Panc1 (cell line): ENCODE measurements at regions not wholly inside any gene's neighbourhood (a gene's known extent, or its start where the extent isn't known, plus 50 kb on each side); places are given as distances from the start of the nearest gene placed in this dataset.

ENCODE experiments used
- ATAC-seq: fragments of 200-7000 bp; cut with Tn5 transposase; 2 replicates; pipeline ENCODE4 v1.9.1; 2020; ENCODE audit warnings: mild to moderate bottlenecking, moderate library complexity
- BruUV-seq: library from RNA; stranded (reverse); fragments of 400-500 nt; replicated peaks from 2 replicates; lab custom pipeline; 2021; lab: Mats Ljungman, UMichigan
- CTCF ChIA-PET: fragments of 300-600 bp; sonication (Branson Sonifier 250); formaldehyde crosslinking; loops from one replicate; lab custom pipeline; 2022; ENCODE audit warnings: antibody characterized with exemption; lab: Charles Lee
- POLR2A ChIA-PET: fragments of 300-600 bp; sonication (Branson Sonifier 250); formaldehyde crosslinking; loops from one replicate; lab custom pipeline; 2022; ENCODE audit warnings: antibody characterized with exemption; lab: Charles Lee
- DNase-seq: peaks from one replicate; pipeline ENCODE4 v3.0.0-alpha.2; 2010; ENCODE audit warnings: low read depth, low spot score
- H3K27ac ChIP-seq: 2 replicates; pipeline ENCODE4 v1.5.1; 2011; ENCODE audit warnings: mild to moderate bottlenecking, low read length, inconsistent platforms
- H3K27me3 ChIP-seq: fragments of 200-500 bp; sonication (Bioruptor generic); 2 replicates; pipeline ENCODE4 v1.6.0; 2014; ENCODE audit warnings: low read length, inconsistent platforms; ENCODE audit not compliant: control insufficient read depth, insufficient read depth
- H3K36me3 ChIP-seq: fragments of 200-500 bp; sonication (Bioruptor generic); 2 replicates; pipeline ENCODE4 v1.5.1; 2014; ENCODE audit warnings: inconsistent platforms, mild to moderate bottlenecking, low read length, moderate library complexity; ENCODE audit not compliant: control insufficient read depth, insufficient read depth
- H3K4me1 ChIP-seq: 2 replicates; pipeline ENCODE4 v1.5.1; 2011; ENCODE audit warnings: inconsistent platforms, mild to moderate bottlenecking, low read length, moderate library complexity; ENCODE audit not compliant: control insufficient read depth, insufficient read depth
- H3K4me3 ChIP-seq, 2 experiments: 2 replicates each; pipeline ENCODE4 v1.5.1; 2011 to 2012; ENCODE audit warnings: low read depth in 2 of 2, low read length in 2 of 2, mild to moderate bottlenecking in 2 of 2, inconsistent platforms in 1 of 2, moderate library complexity in 1 of 2
- H3K9me3 ChIP-seq: fragments of 200-500 bp; sonication (Bioruptor generic); 2 replicates; pipeline ENCODE4 v1.5.1; 2014; ENCODE audit warnings: low read depth, mild to moderate bottlenecking, inconsistent platforms, low read length, moderate library complexity; ENCODE audit not compliant: control insufficient read depth, insufficient read depth
- CTCF ChIP-seq: fragments of 450-650 bp; IDR thresholded peaks from 2 replicates; pipeline ENCODE4 v1.5.1; 2017; ENCODE audit warnings: mild to moderate bottlenecking
- POLR2AphosphoS5 ChIP-seq: IDR thresholded peaks from 2 replicates; pipeline ENCODE4 v1.6.1; 2012; ENCODE audit warnings: mild to moderate bottlenecking, low read depth, low read length, moderate library complexity
- REST ChIP-seq, 2 experiments: IDR thresholded peaks; 2 replicates each; pipeline ENCODE4 v1.6.1; 2011 to 2012; ENCODE audit warnings: low read depth in 2 of 2, control low read depth in 1 of 2, low read length in 1 of 2, mild to moderate bottlenecking in 1 of 2, moderate library complexity in 1 of 2; ENCODE audit not compliant: insufficient read depth in 1 of 2
- SIN3A ChIP-seq: IDR thresholded peaks from 2 replicates; pipeline ENCODE4 v1.6.1; 2012; ENCODE audit warnings: low read depth, mild to moderate bottlenecking, low read length, moderate library complexity, borderline replicate concordance; ENCODE audit not compliant: insufficient read depth
- TCF7L2 ChIP-seq: IDR thresholded peaks from 2 replicates; pipeline ENCODE4 v1.6.1; 2011; ENCODE audit warnings: mild to moderate bottlenecking, low read depth, low read length, inconsistent platforms
- in situ Hi-C: cut with HindIII; loops from 2 replicates; pipeline ENCODE4 v1.10.0; 2016; ENCODE audit warnings: low sequenced_read_pairs, low pct_unique_long_range_greater_than_20kb
- intact Hi-C: fragments of 100-400 bp; cut with micrococcal nuclease; formaldehyde crosslinking; loops from one replicate; pipeline ENCODE4 v1.10.0; 2022; ENCODE audit not compliant: unreplicated experiment

- TF ChIP-seq CTCF (no peak), REST (IDR thresholded peaks at IDR 0.05; ENCODE audit: insufficient read depth in 1 of 2, low read depth in 2 of 2, low read length in 1 of 2) (no peak)
- no peaks in the 10 kb centered on the region for H3K9me3 ChIP-seq
- H3K4me1 ChIP-seq = no peaks in the 10 kb centered on the region
- H3K27me3 ChIP-seq = no peaks in the 10 kb centered on the region
- no peak overlapping the region for H3K27ac ChIP-seq
- H3K4me3 ChIP-seq = no peak overlapping the region
- ChIA-PET POLR2A (no interaction called here), CTCF (no interaction called here)
- intact Hi-C loops (no loop called here), in situ Hi-C loops (no loop called here)
- no peaks in the 10 kb centered on the region for H3K36me3 ChIP-seq
- DNase-seq = no peak
- no TSS peak for BruUV-seq
- no peak for ATAC-seq
Measured at GRCh38 chr18:40983835-40984234, 971.2 kb upstream of the PIK3C3 start.

- no peaks in the 10 kb centered on the region for H3K4me1 ChIP-seq
- no peaks in the 10 kb centered on the region for H3K36me3 ChIP-seq
- ChIA-PET POLR2A (no interaction called here), CTCF (no interaction called here)
- in situ Hi-C loops (no loop called here), intact Hi-C loops (no loop called here)
- no peaks in the 10 kb centered on the region for H3K9me3 ChIP-seq
- ATAC-seq (no peak), DNase-seq (no peak)
- no peak overlapping the region for H3K4me3 ChIP-seq
- no peak overlapping the region for H3K27ac ChIP-seq
- TF ChIP-seq CTCF (no peak), TCF7L2 (no peak), POLR2AphosphoS5 (no peak), REST (IDR thresholded peaks at IDR 0.05; ENCODE audit: insufficient read depth in 1 of 2, low read depth in 2 of 2, low read length in 1 of 2) (no peak), SIN3A (no peak)
- BruUV-seq = no TSS peak
- no peaks in the 10 kb centered on the region for H3K27me3 ChIP-seq
Measured at GRCh38 chr18:40980171-40980570, 974.9 kb upstream of the PIK3C3 start.
